HG02759 (cell line): ENCODE measurements at regions not wholly inside any gene's neighbourhood (a gene's known extent, or its start where the extent isn't known, plus 50 kb on each side); places are given as distances from the start of the nearest gene placed in this dataset.
"Not testable (repeated sequence)": the region's sequence is repeated elsewhere in the genome, so short reads cannot be mapped to it uniquely, and the experiment has no call there.

ENCODE experiments used
- ATAC-seq: cut with Tn5 transposase; IDR thresholded peaks from one replicate; pipeline ENCODE4 v1.9.1; 2021; ENCODE audit warnings: mild to moderate bottlenecking, moderate library complexity; ENCODE audit not compliant: unreplicated experiment

DNA sequence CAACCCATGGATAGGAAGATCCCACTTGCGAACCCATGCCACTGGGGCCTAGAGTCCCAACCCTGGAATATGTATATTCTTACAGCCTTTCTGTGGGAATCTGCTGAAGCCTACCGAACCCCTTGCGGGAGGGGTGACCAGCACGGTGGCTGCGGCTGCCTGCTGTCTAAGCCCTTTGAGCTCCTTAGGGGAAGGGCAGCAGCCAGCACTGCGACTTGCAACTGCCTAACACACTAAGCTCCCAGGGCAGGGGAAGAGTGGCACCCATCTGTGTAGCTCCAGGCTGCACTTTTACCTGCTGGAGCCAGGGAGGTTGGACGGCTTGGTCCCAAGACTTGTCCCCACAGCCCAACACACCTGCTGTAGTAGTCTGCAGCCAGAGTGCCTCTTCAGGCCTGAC is 1968.7 kb upstream of the FLRT2 start:
- ATAC-seq = no peak

DNA sequence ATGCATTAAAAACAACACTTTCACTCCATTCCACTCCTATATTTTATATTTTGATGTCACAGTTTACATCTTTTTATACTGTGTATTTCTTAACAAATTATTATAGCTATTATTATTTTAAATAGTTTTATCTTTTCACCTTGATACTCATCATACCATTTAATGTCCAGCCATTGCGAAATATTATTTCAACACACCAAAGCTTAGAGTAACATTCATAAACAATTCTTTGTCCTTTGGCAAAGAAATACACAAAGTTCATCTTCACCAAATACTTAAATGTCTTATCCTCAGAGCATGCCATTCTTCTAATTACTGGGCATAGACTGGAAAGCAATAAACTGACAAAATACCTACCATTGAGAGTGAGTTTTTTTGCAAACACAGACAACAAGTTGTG is 1963.4 kb upstream of the FLRT2 start:
- no peak for ATAC-seq

DNA sequence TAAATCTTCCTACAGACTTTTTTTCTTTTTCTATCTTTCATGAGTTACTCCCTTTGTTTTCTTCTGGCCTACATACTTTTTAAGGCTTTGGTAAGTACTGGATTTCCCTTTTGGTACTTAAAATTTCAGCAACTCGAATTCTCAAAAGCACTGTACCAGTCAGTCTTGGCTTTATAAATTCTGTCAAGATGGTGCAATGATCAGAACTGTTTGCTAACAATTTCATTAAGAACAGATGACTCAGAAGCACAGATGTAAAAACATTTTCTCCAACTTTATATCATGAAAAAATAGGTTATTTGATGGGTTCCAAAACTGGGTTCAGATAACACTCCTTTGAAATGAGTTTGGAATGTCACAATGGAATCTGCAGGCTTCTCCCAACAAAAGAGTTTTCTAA is 1961.8 kb upstream of the FLRT2 start:
- ATAC-seq = no peak

DNA sequence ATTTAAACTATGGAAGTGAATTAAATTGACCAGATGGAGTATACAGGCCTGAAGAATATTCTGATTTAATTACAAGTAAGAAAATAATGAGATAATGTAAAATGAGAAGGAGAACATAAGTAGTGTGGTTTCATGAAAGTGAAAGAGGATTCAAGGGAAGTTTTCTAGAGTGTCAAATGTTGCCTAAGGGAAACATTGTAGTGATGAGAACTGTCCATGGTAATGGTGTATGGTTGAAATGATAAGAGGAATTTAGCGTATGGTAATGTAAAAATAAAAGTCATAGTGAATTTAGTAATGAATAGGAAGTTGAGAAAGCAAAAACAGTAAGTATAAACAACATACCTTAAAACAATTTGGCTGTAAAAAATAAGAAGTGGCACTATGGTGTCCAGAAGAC is 1954.6 kb upstream of the FLRT2 start:
- ATAC-seq = no peak

DNA sequence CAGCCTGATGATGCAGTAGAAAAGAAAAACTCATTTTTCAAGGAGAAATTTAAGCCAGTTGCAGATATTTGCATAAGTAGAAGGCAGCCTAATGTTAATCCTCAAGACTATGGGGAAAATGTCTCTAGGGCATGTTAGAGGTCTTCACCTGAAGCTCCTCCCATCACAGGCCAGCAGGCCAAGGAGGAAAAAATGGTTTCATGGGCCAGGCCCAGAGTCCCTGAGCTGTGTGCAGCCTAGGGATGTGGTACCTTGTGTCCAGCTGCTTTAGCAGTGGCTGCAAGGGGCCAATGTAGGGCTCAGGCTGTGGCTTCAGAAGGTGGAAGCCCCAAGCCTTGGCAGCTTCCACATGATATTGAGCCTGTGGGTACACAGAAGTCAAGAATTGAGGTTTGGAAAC is 1946.7 kb upstream of the FLRT2 start:
- ATAC-seq = no peak

DNA sequence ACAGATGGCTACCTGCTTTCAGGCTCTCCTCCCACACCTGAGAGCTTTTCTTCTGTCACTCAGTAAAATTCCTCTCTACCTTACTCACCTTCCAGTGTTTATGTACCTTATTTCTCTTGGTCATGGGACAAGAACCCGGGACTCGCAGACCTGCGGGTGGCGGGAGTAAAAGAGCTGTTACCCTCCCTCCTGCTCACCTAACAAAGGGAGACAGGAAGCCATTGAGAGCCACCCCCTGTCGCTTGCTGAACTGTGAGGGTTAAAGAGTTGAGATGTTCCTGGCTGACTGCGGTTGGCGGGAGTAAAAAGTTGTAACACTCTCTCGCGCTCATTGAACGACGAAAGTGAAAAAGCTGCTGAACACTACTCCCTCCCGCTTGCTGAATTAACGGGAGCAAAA is 1935.1 kb upstream of the FLRT2 start:
- ATAC-seq = no peak

DNA sequence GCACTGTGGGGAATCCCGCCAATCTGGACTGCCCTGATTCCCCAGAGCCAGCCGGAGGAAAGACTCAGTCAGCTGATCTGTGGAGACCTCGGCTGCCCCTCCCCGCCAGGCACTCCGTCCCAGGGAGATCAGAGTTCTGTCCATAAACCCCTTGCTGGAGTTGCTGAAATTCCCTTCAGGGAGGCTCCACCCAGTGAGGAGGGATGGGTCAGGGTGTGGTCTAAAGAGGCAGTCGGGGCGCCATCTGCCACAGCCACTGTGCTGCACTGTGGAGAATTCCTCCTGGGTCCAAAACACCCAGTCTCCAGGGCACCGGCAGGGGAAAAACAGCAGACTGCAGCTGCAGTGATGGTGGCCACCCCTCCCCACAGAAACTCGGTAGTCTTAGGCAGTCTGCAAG is 1922.3 kb upstream of the FLRT2 start:
- ATAC-seq = no peak

DNA sequence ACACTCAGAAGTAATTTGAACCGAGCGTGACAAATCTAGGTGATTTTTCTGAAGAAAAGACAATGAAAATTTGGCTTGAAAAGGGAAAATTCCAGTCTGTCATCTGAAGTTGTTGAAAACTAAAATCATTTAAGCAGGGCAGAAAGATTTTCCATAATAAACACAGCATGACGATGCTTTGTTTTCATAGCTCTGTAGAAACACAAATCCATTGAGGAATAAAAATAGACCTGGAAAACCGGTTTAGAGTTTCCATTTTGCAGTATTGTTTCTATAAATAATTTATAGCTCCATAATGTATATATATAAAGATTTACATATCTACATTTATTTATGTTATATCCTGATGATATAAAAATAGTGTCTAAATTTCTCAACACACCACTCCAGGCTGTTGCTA is 1918.5 kb upstream of the FLRT2 start:
- ATAC-seq = no peak

DNA sequence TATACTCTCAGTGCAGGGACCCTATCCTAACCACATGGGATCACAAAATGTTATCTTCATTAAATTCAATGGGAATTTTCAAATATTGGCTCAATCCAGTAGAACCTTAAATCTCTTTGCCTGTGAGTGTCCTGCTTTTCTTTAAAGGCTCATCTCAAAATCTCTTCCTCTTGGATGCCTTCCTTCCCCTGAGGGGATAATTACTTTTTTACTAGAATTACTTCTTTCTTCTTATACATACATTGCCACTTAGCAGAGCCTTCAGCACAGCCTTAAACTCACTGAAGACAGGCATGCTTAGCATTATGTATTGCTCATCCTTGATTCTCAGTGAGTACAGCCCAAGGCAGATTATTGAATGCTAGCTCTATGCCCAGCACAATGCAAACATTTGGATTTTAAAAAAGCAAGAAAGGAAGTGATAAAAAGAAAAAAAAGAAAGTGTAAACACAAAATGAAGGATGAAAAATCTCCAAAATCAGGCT is 1918.0 kb upstream of the FLRT2 start:
- no peak for ATAC-seq

DNA sequence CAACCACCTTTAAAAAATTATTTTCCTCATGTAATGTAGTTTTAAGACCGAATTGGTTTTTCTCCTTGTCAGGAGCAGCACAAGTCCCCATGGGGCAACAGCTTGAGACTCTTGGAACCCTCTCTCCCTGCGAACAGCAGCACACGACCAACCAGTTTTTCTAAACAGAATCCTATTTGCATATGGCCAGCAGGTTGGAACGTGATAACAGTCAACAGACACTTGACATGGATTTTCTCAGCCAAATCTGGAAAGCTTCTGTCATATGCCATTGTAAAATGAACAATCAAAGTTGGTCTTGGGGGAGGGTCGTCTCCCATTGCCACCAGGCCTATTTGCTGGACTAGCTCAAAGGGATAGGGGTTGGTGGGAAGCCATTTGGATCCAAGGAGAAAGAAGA is 1915.0 kb upstream of the FLRT2 start:
- ATAC-seq = no peak

DNA sequence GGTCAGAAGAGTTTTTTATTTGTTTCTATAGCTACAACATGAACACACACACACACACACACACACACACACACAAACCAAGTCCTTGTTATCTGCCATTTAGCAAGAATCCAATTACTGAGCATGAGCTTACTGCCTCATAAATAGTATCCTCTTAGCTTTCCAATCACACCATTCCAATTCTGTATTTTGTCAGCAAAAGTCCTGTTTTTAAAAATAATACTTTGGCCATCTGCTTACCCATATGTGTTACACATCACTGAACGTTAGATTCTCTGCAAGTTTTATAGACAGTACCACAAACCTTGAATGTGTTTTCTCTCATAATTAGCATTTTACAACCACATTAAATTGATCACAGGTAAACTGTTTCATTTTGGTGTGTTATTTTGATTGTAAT is 1905.4 kb upstream of the FLRT2 start:
- ATAC-seq = no peak

DNA sequence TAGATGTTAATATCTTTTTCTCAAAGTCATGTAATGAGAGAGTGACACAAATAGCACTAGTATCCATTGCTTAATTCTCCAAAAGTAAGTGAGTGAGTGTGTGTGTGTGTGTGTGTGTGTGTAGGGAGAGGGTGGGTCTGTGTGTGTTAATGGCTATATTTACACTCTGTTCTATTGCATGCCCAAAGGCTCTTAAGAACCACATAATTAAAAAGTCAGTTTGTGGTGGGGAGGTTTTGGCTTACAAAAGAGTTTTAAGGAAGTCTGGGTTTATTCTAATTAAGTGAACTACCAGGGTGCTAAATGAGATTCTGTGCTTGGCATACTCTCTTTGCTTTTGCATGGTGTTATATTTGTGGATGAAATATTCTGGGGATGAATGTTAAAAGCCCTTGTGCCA is 1897.6 kb upstream of the FLRT2 start:
- no peak for ATAC-seq

DNA sequence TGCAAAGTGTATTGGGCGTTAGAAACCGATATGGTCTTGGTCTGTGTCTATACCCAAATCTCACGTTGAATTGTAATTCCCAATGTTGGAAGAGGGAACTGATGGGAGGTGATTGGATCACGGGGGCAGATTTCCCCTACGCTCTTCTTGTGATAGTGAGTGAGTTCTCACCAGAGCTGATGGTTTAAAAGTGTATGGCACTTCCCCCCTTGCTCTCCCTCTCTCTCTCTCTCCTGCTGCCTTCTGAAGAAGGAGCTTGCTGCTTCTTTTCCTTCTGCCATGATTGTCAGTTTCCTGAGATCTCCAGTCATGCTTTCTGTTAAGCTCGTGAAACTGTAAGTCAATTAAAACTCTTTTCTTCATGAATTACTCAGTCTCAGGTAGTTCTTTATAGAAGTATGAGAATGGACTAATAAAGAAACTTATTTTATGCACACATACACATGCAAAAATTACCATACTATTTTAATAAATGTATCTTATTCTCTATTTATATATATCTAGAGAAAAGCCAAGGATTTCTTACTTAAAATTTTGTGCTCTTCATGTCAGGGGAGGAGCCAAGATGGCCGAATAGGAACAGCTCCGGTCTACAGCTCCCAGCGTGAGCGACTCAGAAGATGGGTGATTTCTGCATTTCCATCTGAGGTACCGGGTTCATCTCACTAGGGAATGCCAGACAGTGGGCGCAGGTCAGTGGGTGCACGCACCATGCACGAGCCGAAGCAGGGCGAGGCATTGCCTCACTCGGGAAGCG is 1891.0 kb upstream of the FLRT2 start:
- no peak for ATAC-seq

DNA sequence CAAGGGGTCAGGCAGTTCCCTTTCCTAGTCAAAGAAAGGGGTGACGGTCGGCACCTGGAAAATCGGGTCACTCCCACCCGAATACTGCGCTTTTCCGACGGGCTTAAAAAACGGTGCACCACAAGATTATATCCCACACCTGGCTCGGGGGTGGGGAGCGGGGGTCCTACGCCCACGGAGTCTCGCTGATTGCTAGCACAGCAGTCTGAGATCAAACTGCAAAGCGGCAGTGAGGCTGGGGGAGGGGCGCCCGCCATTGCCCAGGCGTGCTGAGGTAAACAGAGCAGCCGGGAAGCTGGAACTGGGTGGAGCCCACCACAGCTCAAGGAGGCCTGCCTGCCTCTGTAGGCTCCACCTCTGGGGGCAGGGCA is 1890.5 kb upstream of the FLRT2 start:
- not testable (repeated sequence) for ATAC-seq

DNA sequence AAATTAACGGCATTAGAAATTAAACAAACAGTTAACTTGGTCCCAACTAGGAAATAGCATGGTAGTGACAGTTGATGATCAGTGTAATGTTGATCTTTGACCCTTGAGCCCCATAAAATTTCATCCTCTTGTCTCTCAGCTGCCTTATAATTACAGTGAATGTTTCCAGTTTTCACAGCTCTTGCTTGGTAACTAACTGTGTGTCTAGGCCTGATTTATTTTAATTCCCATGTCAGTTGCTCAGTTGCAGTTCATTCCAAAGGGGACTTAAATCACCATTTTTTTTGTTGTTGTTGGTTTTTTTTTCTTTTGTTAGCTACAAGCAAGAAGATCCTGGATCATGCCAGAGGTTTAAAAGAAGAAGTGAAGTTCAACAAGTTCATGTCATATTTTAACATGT is 1883.7 kb upstream of the FLRT2 start:
- no peak for ATAC-seq

DNA sequence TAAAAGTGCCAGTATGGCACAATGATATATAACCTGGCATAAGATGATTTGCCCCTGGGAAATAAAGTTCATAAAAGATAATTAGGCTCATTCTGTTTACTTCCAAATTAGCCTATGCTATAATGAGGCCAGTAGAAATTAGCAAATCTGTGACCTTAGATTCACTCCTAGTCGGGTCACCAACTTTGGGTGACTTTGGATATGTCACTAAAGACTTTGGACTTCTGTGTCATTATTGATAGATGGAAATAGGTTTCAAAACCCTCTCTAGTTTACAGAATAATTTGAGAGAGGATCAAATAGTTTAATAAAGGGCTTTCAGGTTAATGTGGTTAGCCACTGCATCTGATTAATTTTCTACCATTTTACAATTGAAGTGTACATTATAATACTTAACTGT is 1869.3 kb upstream of the FLRT2 start:
- no peak for ATAC-seq

DNA sequence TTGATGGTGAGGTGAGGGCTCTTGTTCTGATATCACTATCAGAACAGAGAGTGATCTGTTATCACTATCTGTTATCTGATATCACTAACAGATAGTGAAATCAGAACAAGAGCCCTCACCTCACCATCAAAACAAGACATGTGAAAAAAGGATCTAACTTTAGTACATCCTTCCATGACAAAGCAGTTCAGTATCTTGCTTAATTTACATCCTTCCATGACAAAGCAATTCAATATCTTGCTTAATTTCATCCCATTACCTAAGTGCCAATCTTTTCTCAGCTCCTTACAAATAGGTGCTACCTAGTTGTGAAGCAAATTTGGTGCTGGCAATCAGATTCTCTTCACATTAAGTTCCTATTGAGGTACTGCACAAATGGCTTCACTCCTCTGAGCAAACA is 1865.6 kb upstream of the FLRT2 start:
- no peak for ATAC-seq

DNA sequence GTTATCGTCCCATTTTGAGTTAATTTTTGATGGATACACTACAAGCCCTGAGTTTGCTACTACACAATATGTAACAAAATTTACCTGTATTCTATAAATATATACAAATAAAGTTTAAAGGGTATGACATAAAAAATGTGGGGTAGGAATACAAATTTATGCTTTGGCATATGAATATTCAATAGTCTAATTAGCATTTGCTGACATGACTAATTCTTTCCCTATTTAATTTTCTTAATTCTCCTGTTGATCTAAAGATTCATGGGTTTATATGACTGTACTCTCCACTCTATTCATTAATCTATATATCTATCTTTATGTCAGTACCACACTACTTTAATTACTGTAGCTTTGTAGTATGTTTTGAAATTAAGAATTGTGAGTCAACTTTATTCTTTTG is 1840.7 kb upstream of the FLRT2 start:
- ATAC-seq = no peak

DNA sequence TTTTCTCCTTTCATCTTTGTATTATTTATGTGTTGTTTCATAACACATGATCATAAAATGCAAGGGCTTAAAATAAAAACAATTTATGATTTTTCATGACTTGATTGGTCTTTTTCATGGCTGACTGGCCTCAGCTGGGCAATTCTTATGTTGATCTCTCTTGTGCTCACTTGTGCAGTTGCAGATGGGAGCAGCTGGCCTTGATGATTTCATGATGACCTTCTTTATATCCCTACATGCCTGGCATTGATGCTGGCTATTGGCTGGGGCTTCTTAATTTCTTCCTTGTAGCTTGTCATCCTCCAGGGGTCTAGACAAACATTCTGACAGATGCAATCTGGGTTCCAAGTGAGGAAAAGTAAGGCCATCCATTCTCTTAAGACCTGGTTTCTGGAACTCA is 1832.8 kb upstream of the FLRT2 start:
- no peak for ATAC-seq

DNA sequence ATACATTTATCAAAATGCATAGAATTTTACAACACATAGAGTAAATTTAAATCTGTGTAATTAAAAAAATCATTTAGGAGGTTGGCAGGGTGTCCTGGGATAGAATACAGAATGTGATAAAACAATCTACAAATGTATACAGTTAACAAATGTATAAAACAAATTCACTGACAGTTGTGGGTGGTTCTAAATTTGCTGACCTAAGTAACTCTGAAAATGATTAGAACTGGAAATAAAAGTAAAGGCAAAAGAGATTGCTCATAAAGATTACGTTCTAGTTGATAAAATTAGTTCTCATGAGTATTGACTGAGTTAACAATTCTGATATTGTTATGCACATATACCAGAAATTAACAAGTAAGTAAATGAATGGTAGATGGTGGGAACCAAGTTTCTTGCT is 1827.3 kb upstream of the FLRT2 start:
- ATAC-seq = no peak

DNA sequence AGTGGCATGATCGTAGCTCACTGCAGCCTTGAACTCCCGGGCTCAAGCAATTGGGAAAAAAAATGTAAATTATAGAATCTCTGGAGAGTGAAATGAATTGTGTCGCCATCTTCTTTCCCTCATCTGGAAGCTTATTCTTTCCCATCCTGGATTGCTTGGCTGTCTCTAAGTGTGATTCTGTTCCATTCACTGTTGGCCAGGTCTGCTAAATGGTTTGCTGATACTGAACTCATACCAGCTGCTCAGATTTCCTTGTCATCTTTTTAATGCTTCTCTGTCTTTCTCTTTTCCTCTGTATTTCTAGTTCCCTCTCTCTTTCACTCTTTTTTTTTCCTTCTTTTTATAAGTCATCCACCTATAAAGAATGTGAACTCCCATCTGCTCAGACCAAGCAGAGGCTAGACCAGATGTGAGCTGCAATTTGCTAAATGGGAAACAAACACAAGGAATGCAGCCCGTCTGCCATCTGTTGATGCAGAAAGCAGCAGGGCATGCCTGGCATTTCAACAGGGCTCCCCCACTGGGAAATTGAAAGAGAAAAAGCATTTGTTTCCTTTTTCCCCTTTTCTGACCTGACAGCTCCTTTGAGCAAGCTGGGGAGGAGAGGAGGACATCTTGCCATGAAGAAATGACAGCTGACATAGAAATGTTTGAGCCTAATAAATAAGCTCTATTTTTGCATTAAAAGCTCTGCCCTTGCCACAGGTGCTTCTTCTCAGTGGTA is 1823.6 kb upstream of the FLRT2 start:
- ATAC-seq = no peak

DNA sequence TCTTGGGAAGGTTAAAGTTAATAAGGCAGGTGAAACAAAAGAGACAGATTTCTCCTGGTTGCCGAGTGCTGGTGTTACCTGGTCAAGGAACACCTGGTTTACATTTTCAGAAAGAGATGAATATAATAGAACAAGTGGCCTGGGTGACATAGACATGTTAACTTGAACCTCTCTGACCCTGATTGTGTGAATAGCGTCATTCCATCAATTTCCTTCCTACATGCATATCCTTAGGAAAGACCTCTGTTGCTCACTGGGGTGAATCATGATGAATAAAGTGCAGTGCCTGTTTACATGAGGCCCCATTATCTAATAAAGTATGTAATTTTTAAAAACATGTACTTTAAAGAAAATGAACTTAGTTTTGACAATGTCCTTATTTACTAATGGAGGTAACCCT is 1822.9 kb upstream of the FLRT2 start:
- ATAC-seq = no peak

DNA sequence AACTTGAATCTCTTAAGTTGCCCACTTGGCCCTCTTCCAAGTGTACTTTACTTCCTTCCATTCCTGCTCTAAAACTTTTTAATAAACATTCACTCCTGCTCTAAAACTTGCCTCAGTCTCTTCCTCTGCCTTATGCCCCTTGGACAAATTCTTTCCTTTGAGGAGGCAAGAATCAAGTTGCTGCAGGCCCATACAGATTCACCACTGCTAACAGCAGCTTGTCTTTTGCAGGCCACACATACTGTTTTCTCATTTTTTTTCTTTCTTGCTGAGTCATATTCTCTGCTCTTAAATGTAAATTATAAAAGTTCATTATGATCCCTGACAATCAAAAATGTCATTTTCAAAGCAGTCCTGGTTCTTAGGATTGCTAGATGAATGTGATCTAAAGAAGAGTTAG is 1820.8 kb upstream of the FLRT2 start:
- ATAC-seq = no peak
